Fibroblast of the conjunctiva (primary cell): ENCODE measurements at regions not wholly inside any gene's neighbourhood (a gene's known extent, or its start where the extent isn't known, plus 50 kb on each side); places are given as distances from the start of the nearest gene placed in this dataset.

ENCODE experiments used
- DNase-seq: peaks from one replicate; pipeline ENCODE4 v3.0.0-alpha.2; 2010; ENCODE audit warnings: low read depth

DNA sequence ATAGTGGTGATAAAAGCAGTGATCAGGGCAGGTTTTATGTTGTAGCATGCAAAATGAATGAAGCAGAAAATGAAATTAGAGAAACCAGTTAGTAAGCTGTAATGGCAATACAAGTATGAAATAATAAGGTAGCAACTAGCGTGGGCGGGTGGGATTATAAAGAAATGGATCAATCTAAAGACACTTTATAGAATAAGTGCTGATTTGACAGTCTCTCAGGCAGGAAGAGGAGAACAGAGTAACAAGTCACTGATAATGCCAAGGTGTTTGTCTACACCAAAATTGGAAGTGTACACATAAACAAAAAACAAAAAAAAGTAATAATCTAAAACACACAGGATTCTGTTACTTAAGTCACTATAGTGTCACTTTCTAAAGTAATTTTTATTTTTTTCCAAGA is 51.0 kb upstream of the PCBP1 start:
- DNase-seq: no peak

DNA sequence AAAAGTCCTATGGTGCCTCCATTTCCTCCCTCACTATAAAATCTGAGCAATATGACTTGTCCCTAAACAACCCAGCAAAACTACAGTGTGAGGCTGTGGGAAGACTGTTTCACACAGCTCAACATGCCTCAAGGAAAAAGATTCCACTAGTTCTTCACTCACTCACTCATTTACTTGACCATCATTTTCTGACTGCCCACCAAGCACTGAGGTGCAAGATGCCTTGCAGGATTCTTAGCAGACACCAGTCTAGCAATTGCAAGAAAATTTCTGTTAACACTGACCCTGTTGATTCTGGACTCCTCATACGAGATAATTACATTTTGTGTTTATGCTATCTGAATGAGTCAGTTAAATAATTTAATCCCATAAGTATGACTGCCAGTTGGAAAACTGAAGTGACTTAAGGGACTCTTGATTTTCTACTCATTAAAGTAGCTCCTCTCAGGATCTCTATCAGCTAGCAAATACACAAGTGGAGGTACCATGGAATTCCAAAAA is 51.9 kb upstream of the PCBP1 start:
- no peak for DNase-seq

DNA sequence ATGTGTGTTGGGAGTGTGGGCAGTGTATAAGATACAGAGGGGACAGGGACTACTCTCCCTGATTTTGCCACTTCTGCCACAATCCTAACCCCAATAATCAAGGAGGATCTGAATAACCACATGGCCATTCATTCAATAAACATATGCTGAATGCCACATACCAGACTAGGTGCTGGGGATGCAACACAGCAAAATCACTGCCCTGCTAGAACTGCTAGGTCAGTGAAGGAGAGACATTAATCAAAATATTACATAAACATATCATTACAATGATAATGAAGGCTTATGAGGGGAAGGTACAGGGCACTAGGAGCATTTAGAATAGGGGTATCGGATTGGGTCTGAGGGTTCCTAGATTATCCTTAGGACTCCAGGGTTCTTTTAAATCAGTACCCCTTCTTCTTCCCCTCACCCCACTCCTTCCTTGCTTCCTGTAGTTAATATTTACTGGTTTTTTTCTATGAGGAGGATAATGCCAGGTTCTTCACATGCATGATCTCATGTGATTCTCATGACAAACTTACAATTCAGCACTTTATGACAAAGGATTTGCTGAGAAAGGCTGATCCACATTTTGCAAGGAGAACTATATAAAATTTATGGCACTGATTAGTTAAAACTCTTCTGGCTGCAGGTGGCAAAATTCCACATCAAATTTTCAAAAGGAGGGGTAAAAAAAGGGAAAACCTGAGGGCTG is 56.4 kb upstream of the PCBP1 start:
- no peak for DNase-seq

- DNase-seq: peak; percentile 37
Measured at GRCh38 chr2:70029814-70030409, 57.4 kb upstream of the PCBP1 start.

DNA sequence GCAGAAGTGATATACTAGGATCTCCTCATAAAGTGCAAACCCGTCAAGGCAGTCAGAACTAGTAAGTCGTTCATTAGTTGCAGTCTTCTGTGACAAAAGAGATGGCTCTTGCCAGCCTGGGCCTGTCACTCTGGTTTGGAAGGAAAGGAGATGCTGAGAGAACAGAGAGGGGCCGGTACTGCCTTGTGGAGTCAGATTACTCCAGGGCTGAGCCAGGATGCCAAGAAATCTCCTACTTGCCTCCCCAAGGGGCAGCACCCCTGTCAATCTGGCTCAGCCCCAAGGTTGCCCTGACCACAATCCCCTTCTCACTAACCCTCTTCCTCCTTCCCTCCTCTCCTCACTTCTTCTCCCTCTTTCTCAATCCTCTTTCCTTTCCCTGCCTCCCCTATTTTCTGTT is 62.9 kb upstream of the ASPRV1 start:
- DNase-seq: no peak

GRCh38 chr2:70019096-70019495 is 57.7 kb upstream of the ASPRV1 start:
- no peak for DNase-seq

GRCh38 chr2:70017962-70018361 is 56.5 kb upstream of the ASPRV1 start:
- DNase-seq: no peak

DNA sequence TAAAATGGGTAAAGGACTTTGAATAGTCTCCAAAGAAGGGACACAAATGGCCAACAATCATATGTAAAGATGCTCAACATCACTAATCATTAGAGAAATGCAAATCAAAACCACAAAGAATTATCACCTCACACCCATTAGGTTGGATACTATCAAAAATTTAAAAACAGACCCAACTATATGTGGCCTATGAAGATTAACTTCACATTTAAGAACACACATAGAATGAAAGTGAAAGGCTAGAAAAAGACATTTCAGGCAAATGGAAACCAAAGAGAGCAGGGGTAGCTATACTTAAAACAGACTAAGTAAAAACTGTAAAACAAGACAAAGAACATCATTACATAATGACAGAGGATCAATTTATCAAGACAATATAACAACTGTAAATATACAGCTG is 53.5 kb upstream of the ASPRV1 start:
- no peak for DNase-seq

GRCh38 chr2:70012887-70013286 is 51.5 kb upstream of the ASPRV1 start:
- DNase-seq: no peak

DNA sequence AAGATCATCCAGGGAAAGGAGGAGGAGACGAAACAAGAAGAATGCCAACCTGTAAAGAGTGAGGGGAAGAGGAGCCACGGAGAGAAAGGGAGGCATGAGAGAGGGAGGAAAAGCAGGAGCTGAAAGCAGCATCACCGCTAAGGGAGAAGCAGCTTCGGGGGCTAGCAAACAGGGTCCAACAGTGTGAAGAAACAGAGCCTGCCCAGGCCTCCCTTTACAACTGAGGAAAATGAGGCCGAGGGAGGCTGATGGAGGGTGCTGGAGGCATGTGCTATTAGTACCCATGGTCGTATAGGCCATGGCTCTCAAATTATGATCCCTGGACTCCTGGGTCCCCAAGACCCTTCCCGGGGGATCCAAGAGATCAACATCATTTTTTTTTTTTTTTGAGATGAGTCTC is 50.4 kb upstream of the ASPRV1 start:
- no peak for DNase-seq

GRCh38 chr2:70011335-70011734 is 49.9 kb upstream of the ASPRV1 start:
- no peak for DNase-seq
